ENCODE measurements at regions not wholly inside any gene's neighbourhood (a gene's known extent, or its start where the extent isn't known, plus 50 kb on each side); places are given as distances from the start of the nearest gene placed in this dataset.

DNA sequence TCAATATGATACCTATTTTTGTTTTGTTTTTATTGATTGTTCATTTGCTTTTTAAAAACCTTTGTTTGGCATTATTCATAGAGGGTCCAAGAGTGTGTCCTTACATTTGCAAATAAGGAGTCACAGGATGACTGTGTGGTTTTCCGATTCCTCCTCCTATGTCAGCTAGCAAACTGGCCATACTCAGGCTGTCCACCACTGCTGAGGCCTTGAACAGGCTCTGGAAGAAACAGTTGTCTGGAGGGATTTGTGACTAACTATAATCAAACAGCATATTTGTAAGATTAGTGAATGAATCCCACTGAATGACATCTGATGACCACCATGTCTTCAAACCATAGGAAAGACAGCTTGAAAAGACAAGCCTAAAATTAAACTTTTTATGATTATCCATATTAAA, 423.4 kb upstream of the ATP11B start:
- Histone ChIP-seq H3K56ac (ENCODE audit: extremely low read depth, insufficient read depth, low read length) (no peak overlapping the region), H2AK5ac (ENCODE audit: low read depth, low read length) (no peak overlapping the region), H3K18ac (ENCODE audit: low read depth, low read length) (no peak overlapping the region), H4K5ac (ENCODE audit: low read depth, low read length) (no peak overlapping the region), H3K23ac (ENCODE audit: low read depth, low read length) (no peak overlapping the region), H4K8ac (ENCODE audit: low read depth in 2 of 2, low read length in 2 of 2) (no peak overlapping the region), H3K4me2 (ENCODE audit: low read depth, low read length) (no peak overlapping the region), H2BK5ac (ENCODE audit: low read depth, low read length, poor library complexity, severe bottlenecking) (no peak overlapping the region), H2AFZ (replicated peaks; ENCODE audit: low read length, poor library complexity) (no peak overlapping the region), H3K27me3 (ENCODE audit: control insufficient read depth, insufficient read depth, low read length) (no peaks in the 10 kb centered on the region), H2BK120ac (ENCODE audit: low read depth, low read length) (no peak overlapping the region), H3K4me3 (ENCODE audit: insufficient read depth, low read depth, low read length) (no peak overlapping the region), H2BK20ac (ENCODE audit: low read depth, low read length) (no peak overlapping the region), H3K4me1 (ENCODE audit: control insufficient read depth, insufficient read depth, low read length) (no peaks in the 10 kb centered on the region), H3K4ac (ENCODE audit: low read depth, low read length) (no peak overlapping the region), H4K20me1 (ENCODE audit: insufficient read depth, low read length) (no peaks in the 10 kb centered on the region), H3K79me1 (ENCODE audit: low read depth in 1 of 2, low read length in 2 of 2) (no peaks in the 10 kb centered on the region), H2BK15ac (ENCODE audit: low read depth, low read length) (no peak overlapping the region), H3K27ac (ENCODE audit: insufficient read depth, low read length) (no peak overlapping the region), H3K36me3 (ENCODE audit: control insufficient read depth, insufficient read depth, low read length) (no peaks in the 10 kb centered on the region), H3K9me1 (ENCODE audit: insufficient read depth, low read length) (no peaks in the 10 kb centered on the region), H3K9me3 (ENCODE audit: control insufficient read depth, insufficient read depth, low read length) (peaks cover 3% of the 10 kb centered on the region), H2AK9ac (replicated peaks; ENCODE audit: low read depth, low read length, poor library complexity) (no peak overlapping the region), H3K9ac (ENCODE audit: low read depth, low read length) (no peak overlapping the region), H3K14ac (replicated peaks; ENCODE audit: low read depth, low read length) (no peak overlapping the region), H4K91ac (ENCODE audit: insufficient read depth, low read depth, low read length) (no peak overlapping the region)
- DNase-seq (no peak), ATAC-seq (ENCODE audit: low read depth) (no peak)
- TF ChIP-seq FOS (IDR thresholded peaks at IDR 0.05; ENCODE audit: low read depth, low read length), result no peak
- TF ChIP-seq BHLHE40 (IDR thresholded peaks at IDR 0.05; ENCODE audit: low read depth, low read length), result no peak
- no peak for TF ChIP-seq RAD21 (IDR thresholded peaks at IDR 0.05; ENCODE audit: low read length)
- no peak for TF ChIP-seq MXI1 (IDR thresholded peaks at IDR 0.05; ENCODE audit: borderline replicate concordance, low read depth, low read length)
- TF ChIP-seq CEBPB (IDR thresholded peaks at IDR 0.05; ENCODE audit: low read depth, low read length), result no peak
- no peak for TF ChIP-seq CHD1 (IDR thresholded peaks at IDR 0.05; ENCODE audit: low read depth, low read length)
- no peak for TF ChIP-seq SMC3 (IDR thresholded peaks at IDR 0.05; ENCODE audit: low read depth, low read length)
- no peak for TF ChIP-seq POLR2A (IDR thresholded peaks at IDR 0.05; ENCODE audit: low read depth, low read length)
- TF ChIP-seq, protein P1, sequence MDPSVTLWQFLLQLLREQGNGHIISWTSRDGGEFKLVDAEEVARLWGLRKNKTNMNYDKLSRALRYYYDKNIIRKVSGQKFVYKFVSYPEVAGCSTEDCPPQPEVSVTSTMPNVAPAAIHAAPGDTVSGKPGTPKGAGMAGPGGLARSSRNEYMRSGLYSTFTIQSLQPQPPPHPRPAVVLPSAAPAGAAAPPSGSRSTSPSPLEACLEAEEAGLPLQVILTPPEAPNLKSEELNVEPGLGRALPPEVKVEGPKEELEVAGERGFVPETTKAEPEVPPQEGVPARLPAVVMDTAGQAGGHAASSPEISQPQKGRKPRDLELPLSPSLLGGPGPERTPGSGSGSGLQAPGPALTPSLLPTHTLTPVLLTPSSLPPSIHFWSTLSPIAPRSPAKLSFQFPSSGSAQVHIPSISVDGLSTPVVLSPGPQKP (IDR thresholded peaks at IDR 0.05; ENCODE audit: borderline replicate concordance, low read depth, low read length), result no peak
- TF ChIP-seq, protein P2, sequence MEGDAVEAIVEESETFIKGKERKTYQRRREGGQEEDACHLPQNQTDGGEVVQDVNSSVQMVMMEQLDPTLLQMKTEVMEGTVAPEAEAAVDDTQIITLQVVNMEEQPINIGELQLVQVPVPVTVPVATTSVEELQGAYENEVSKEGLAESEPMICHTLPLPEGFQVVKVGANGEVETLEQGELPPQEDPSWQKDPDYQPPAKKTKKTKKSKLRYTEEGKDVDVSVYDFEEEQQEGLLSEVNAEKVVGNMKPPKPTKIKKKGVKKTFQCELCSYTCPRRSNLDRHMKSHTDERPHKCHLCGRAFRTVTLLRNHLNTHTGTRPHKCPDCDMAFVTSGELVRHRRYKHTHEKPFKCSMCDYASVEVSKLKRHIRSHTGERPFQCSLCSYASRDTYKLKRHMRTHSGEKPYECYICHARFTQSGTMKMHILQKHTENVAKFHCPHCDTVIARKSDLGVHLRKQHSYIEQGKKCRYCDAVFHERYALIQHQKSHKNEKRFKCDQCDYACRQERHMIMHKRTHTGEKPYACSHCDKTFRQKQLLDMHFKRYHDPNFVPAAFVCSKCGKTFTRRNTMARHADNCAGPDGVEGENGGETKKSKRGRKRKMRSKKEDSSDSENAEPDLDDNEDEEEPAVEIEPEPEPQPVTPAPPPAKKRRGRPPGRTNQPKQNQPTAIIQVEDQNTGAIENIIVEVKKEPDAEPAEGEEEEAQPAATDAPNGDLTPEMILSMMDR (conservative IDR thresholded peaks at IDR 0.05; ENCODE audit: low read depth, low read length), result no peak
- TF ChIP-seq, protein P3, sequence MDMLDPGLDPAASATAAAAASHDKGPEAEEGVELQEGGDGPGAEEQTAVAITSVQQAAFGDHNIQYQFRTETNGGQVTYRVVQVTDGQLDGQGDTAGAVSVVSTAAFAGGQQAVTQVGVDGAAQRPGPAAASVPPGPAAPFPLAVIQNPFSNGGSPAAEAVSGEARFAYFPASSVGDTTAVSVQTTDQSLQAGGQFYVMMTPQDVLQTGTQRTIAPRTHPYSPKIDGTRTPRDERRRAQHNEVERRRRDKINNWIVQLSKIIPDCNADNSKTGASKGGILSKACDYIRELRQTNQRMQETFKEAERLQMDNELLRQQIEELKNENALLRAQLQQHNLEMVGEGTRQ (IDR thresholded peaks at IDR 0.05; ENCODE audit: low read depth, low read length), result no peak
- no peak for TF ChIP-seq RFX5 (IDR thresholded peaks at IDR 0.05; ENCODE audit: low read depth, low read length)
- TF ChIP-seq MAFK (IDR thresholded peaks at IDR 0.05; ENCODE audit: low read depth, low read length), result no peak
- TF ChIP-seq RCOR1 (IDR thresholded peaks at IDR 0.05; ENCODE audit: insufficient replicate concordance, low read length), result no peak
- no peak for TF ChIP-seq MAZ (IDR thresholded peaks at IDR 0.05; ENCODE audit: borderline replicate concordance, low read depth, low read length)
- TF ChIP-seq NFE2L2 (IDR thresholded peaks at IDR 0.05; ENCODE audit: low read depth, low read length), result no peak
- no TSS peak for BruUV-seq (replicated peaks)
- dilution Hi-C loops (cut with HindIII; ENCODE audit: low sequenced_read_pairs, unreplicated experiment), result no loop called here
- no CpG with 5 or more reads among the region's 1 CpG for WGBS, 2 experiments (ENCODE audit: extremely low coverage in 2 of 2, insufficient read length in 1 of 2)
- ChIA-PET POLR2A (ENCODE audit: unreplicated experiment) (no interaction called here), CTCF (no interaction called here)
- intact Hi-C loops (cut with micrococcal nuclease), result no loop called here
- in situ Hi-C loops (cut with MboI; ENCODE audit: low sequenced_read_pairs), result no loop called here
